ENCODE measurements at regions not wholly inside any gene's neighbourhood (a gene's known extent, or its start where the extent isn't known, plus 50 kb on each side); places are given as distances from the start of the nearest gene placed in this dataset.

DNA sequence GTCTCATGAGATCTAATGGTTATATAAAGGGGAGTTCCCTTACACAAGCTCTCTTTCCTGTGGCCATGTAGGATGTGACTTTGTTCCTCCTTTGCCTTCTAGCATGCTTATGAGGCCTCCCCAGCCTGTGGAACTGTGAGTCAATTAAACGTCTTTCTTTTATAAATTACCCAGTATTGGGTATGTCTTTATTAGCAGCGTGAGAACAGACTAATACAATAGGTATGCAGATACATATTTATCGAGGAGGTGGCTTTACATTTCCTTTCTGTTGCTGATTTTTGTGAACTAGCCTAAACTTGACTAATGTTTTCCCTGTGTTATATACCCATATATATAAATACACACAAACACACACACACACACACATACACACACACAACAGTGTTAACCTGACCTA is 80.2 kb downstream of the VCX2 start:
- intact Hi-C loops (cut with micrococcal nuclease; ENCODE audit: unreplicated experiment), result no loop called here

DNA sequence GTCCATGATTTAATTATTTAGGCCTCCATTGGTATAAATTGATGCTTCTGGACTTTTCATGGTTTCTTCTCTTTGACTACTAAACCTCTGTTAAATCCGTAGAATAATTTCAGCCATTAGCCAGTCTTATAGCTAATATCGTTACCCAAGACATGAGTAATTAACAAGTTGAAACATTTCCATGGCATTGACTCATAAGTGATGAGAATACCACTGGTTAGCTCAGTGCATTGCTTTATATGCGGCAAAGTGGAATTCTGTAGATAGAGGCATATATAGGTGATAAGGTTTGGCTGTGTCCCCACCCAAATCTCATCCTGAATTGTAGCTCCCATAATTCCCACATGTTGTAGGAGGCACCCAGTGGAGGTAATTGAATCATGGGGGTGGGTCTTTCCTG is 80.6 kb downstream of the VCX2 start:
- Histone ChIP-seq H3K9me3 (ENCODE audit: low read depth, low read length, poor library complexity, severe bottlenecking) (no peaks in the 10 kb centered on the region), H3K27me3 (replicated peaks; ENCODE audit: insufficient read depth, low read depth, low read length, poor library complexity) (no peaks in the 10 kb centered on the region), H3K4me3 (ENCODE audit: low read depth, low read length, poor library complexity, severe bottlenecking) (no peak overlapping the region), H3K27ac (ENCODE audit: low read depth, low read length, poor library complexity, severe bottlenecking) (no peak overlapping the region), H3K4me1 (ENCODE audit: insufficient read depth, low read length, poor library complexity, severe bottlenecking) (no peaks in the 10 kb centered on the region), H3K36me3 (ENCODE audit: insufficient read depth, low read length, poor library complexity, severe bottlenecking) (no peaks in the 10 kb centered on the region)
- ChIA-PET POLR2A (ENCODE audit: low non-redundant PET) (no interaction called here), CTCF (no interaction called here)
- DNase-seq (ENCODE audit: low spot score), result no peak
- no TSS peak for BruUV-seq (replicated peaks)
- intact Hi-C loops (cut with micrococcal nuclease; ENCODE audit: unreplicated experiment), result no loop called here
- TF ChIP-seq, protein P1, sequence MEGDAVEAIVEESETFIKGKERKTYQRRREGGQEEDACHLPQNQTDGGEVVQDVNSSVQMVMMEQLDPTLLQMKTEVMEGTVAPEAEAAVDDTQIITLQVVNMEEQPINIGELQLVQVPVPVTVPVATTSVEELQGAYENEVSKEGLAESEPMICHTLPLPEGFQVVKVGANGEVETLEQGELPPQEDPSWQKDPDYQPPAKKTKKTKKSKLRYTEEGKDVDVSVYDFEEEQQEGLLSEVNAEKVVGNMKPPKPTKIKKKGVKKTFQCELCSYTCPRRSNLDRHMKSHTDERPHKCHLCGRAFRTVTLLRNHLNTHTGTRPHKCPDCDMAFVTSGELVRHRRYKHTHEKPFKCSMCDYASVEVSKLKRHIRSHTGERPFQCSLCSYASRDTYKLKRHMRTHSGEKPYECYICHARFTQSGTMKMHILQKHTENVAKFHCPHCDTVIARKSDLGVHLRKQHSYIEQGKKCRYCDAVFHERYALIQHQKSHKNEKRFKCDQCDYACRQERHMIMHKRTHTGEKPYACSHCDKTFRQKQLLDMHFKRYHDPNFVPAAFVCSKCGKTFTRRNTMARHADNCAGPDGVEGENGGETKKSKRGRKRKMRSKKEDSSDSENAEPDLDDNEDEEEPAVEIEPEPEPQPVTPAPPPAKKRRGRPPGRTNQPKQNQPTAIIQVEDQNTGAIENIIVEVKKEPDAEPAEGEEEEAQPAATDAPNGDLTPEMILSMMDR (conservative IDR thresholded peaks at IDR 0.05; ENCODE audit: low read depth, low read length), result no peak

More for the DNA sequence above, 80.2 kb downstream of the VCX2 start:
- no peak for DNase-seq (ENCODE audit: low spot score)
- no peaks in the 10 kb centered on the region for H3K4me1 ChIP-seq (ENCODE audit: insufficient read depth, low read length, poor library complexity, severe bottlenecking)
- no peak overlapping the region for H3K4me3 ChIP-seq (ENCODE audit: low read depth, low read length, poor library complexity, severe bottlenecking)
- ChIA-PET POLR2A (ENCODE audit: low non-redundant PET) (no interaction called here), CTCF (no interaction called here)
- no peaks in the 10 kb centered on the region for H3K27me3 ChIP-seq (replicated peaks; ENCODE audit: insufficient read depth, low read depth, low read length, poor library complexity)
- no TSS peak for BruUV-seq (replicated peaks)
- H3K36me3 ChIP-seq (ENCODE audit: insufficient read depth, low read length, poor library complexity, severe bottlenecking), result no peaks in the 10 kb centered on the region
- no peaks in the 10 kb centered on the region for H3K9me3 ChIP-seq (ENCODE audit: low read depth, low read length, poor library complexity, severe bottlenecking)
- no peak overlapping the region for H3K27ac ChIP-seq (ENCODE audit: low read depth, low read length, poor library complexity, severe bottlenecking)
- TF ChIP-seq EZH2 (IDR thresholded peaks at IDR 0.05; ENCODE audit: borderline replicate concordance, low read depth, low read length, poor library complexity, severe bottlenecking), result no peak
- TF ChIP-seq, protein P1 (conservative IDR thresholded peaks at IDR 0.05; ENCODE audit: low read depth, low read length), result no peak

DNA sequence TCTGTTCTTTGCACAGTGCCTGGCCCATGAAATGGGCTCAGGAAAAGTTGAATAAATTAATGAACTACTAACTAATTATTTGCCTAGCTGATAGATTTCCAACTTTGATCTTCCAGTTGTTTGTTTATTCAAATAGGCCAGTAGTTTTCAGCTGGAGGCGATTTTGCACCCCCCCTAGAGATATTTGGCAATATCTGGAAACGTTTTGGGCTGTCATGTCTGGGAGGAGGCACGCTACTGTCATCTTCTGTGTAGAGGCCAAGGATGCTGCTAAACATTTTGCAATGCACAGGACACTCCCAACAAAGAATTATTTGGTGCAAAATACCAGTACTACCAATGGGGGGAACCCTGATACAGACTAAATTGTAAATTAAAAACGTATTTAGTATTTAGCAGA is 81.9 kb downstream of the VCX2 start:
- DNase-seq (ENCODE audit: low spot score), result no peak
- H3K36me3 ChIP-seq (ENCODE audit: insufficient read depth, low read length, poor library complexity, severe bottlenecking), result no peaks in the 10 kb centered on the region
- ChIA-PET CTCF (no interaction called here), POLR2A (ENCODE audit: low non-redundant PET) (no interaction called here)
- intact Hi-C loops (cut with micrococcal nuclease; ENCODE audit: unreplicated experiment), result no loop called here
- no peak overlapping the region for H3K4me3 ChIP-seq (ENCODE audit: low read depth, low read length, poor library complexity, severe bottlenecking)
- BruUV-seq (replicated peaks), result no TSS peak
- H3K27me3 ChIP-seq (replicated peaks; ENCODE audit: insufficient read depth, low read depth, low read length, poor library complexity), result no peaks in the 10 kb centered on the region
- no peaks in the 10 kb centered on the region for H3K9me3 ChIP-seq (ENCODE audit: low read depth, low read length, poor library complexity, severe bottlenecking)
- TF ChIP-seq EZH2 (IDR thresholded peaks at IDR 0.05; ENCODE audit: borderline replicate concordance, low read depth, low read length, poor library complexity, severe bottlenecking), result no peak
- TF ChIP-seq, protein P1 (conservative IDR thresholded peaks at IDR 0.05; ENCODE audit: low read depth, low read length), result no peak
- H3K27ac ChIP-seq (ENCODE audit: low read depth, low read length, poor library complexity, severe bottlenecking), result no peak overlapping the region
- H3K4me1 ChIP-seq (ENCODE audit: insufficient read depth, low read length, poor library complexity, severe bottlenecking), result no peaks in the 10 kb centered on the region
